Astrocyte of the spinal cord (primary cell): ENCODE measurements at regions not wholly inside any gene's neighbourhood (a gene's known extent, or its start where the extent isn't known, plus 50 kb on each side); places are given as distances from the start of the nearest gene placed in this dataset.

Source experiments
- DNase-seq: peaks from one replicate; pipeline ENCODE4 v3.0.0; 2011; ENCODE audit warnings: low read depth, low spot score
- H3K4me3 ChIP-seq: 2 replicates; pipeline ENCODE4 v1.5.1; 2011; ENCODE audit warnings: low read depth, mild to moderate bottlenecking, low read length, moderate library complexity
- CTCF ChIP-seq: IDR thresholded peaks from 2 replicates; pipeline ENCODE4 v1.5.1; 2012; ENCODE audit warnings: low read depth, mild to moderate bottlenecking, low read length, inconsistent platforms
- in situ Hi-C: cut with HindIII; loops from 2 replicates; pipeline ENCODE4 v1.10.0; 2017; ENCODE audit warnings: low sequenced_read_pairs

- no peak overlapping the region for H3K4me3 ChIP-seq
- TF ChIP-seq CTCF: no peak
- DNase-seq: no peak
- in situ Hi-C loops: no loop called here
These were observed 208.0 kb downstream of the FOXL1 start for GRCh38 chr16:86786338-86786737.

DNA sequence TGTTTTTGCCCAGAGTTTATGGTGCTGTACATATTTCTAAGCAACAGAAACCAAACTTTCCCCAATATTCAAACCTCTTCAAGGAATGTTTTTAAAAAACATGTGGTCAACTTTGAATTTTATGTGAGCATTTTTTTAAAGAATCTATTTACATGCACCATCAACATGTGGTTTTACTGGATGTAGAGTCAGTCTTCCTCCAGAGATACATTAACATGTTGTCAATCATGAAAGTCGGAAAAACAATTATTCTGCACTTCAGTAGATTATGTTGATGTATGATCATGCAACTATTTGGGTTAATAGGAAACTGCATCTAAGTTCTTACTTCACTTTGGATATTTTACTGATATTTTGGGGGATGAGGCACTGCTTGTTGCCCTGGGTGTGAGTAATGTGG, 208.6 kb downstream of the FOXL1 start:
- no peak overlapping the region for H3K4me3 ChIP-seq
- DNase-seq: no peak
- TF ChIP-seq CTCF: no peak
- in situ Hi-C loops: no loop called here

- no peak for TF ChIP-seq CTCF
- in situ Hi-C loops: no loop called here
- no peak overlapping the region for H3K4me3 ChIP-seq
- no peak for DNase-seq
These were observed 209.2 kb downstream of the FOXL1 start for GRCh38 chr16:86787538-86787937.

- no peak overlapping the region for H3K4me3 ChIP-seq
- TF ChIP-seq CTCF: no peak
- in situ Hi-C loops: no loop called here
- DNase-seq: peak; percentile 17
These were observed 211.3 kb downstream of the FOXL1 start for GRCh38 chr16:86789621-86790051.

- in situ Hi-C loops: no loop called here
- no peak for TF ChIP-seq CTCF
- no peak for DNase-seq
- no peak overlapping the region for H3K4me3 ChIP-seq
These were observed 213.1 kb downstream of the FOXL1 start for GRCh38 chr16:86791287-86792035.

DNA sequence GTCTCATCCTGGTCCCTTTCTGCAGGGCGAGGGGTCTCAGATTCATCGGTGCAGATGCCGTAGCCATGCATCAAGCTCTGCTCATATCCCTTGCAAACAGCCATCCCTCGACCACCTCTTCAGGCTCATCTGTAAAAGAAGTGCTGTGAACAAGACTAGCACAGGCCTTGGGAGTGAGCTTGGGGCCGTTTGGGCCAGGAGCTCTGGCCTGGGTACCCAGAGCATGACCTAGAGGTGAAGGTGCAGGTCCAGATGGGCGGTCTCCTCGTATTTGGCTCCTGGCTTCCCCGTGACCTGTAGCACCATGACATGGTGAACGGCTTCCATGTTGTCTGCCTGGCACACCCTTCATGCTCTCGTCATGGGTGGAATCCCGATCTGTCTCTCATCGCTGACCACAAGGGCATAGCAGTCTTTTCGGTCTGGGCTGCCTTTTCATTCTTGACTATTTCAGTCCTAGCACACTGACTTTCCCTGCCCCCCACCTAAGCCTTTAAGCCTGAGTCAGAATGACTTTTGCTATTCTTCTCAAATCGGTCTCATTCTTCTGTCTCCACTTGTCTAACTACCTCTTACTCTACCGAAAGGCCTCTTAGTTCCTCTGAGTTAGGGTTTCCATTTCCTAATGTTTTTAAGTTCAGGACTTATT, 216.0 kb downstream of the FOXL1 start:
- no peak for TF ChIP-seq CTCF
- H3K4me3 ChIP-seq: no peak overlapping the region
- in situ Hi-C loops: no loop called here
- no peak for DNase-seq
